Adrenal gland (tissue), 5 donors: ENCODE measurements at regions not wholly inside any gene's neighbourhood (a gene's known extent, or its start where the extent isn't known, plus 50 kb on each side); places are given as distances from the start of the nearest gene placed in this dataset.

Source experiments
- POLR2A ChIP-seq, 2 donors: fragments of 450-650 bp; IDR thresholded peaks; one replicate each; pipeline ENCODE4 v1.6.1; 2017; ENCODE audit warnings: antibody characterized with exemption in 2 of 2, mild to moderate bottlenecking in 2 of 2, moderate library complexity in 1 of 2
- TF ChIP-seq, protein P1 (sequence below), 6 experiments: fragments of 450-650 bp in 4 of 6; fragments of 200-600 bp in 2 of 6; sonication (generic) in 1 of 6; IDR thresholded peaks; 1 replicate in 5 of 6; 2 replicates in 1 of 6; pipeline versions ENCODE4 v1.5.1 to v1.8.0; 2016 to 2021; ENCODE audit warnings: antibody characterized with exemption in 6 of 6, mild to moderate bottlenecking in 2 of 6, moderate library complexity in 1 of 6
- donor health status: DM: no; HTN: no; CAD: no.

DNA sequence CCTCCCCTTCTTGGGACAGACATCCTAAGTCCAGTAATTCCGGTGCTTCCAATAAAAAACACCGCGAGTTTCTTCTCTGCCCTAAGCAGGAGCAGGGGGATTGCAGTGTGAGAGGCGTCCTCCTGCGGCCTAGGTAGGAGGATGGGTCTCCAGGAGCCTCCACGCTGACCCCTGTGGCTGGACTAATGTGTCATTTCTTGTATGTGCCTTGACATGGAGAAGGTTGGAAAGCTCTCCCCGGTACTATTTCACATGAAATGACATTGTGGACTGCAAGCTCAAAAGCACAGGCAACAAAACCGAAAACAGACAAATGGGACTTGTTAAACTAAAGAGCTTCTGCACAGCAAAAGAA is 66.6 kb upstream of the ENPP6 start:
- TF ChIP-seq, protein P1, sequence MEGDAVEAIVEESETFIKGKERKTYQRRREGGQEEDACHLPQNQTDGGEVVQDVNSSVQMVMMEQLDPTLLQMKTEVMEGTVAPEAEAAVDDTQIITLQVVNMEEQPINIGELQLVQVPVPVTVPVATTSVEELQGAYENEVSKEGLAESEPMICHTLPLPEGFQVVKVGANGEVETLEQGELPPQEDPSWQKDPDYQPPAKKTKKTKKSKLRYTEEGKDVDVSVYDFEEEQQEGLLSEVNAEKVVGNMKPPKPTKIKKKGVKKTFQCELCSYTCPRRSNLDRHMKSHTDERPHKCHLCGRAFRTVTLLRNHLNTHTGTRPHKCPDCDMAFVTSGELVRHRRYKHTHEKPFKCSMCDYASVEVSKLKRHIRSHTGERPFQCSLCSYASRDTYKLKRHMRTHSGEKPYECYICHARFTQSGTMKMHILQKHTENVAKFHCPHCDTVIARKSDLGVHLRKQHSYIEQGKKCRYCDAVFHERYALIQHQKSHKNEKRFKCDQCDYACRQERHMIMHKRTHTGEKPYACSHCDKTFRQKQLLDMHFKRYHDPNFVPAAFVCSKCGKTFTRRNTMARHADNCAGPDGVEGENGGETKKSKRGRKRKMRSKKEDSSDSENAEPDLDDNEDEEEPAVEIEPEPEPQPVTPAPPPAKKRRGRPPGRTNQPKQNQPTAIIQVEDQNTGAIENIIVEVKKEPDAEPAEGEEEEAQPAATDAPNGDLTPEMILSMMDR (IDR thresholded peaks at IDR 0.05) = no peak
- TF ChIP-seq POLR2A (IDR thresholded peaks at IDR 0.05) = no peak
